HL-60 (cell line): ENCODE measurements at regions not wholly inside any gene's neighbourhood (a gene's known extent, or its start where the extent isn't known, plus 50 kb on each side); places are given as distances from the start of the nearest gene placed in this dataset.
"Not testable (repeated sequence)": the region's sequence is repeated elsewhere in the genome, so short reads cannot be mapped to it uniquely, and the experiment has no call there.

Source experiments
- DNase-seq, 2 experiments: peaks; one replicate each; pipeline ENCODE4 v3.0.0-alpha.2; 2010 to 2020; ENCODE audit warnings: low read depth in 1 of 2, low spot score in 1 of 2
- H3K27ac ChIP-seq: fragments of 250-450 bp; sonication (Bioruptor Pico); replicated peaks from 2 replicates; pipeline ENCODE4 v1.5.1; 2020; ENCODE audit warnings: mild to moderate bottlenecking, moderate library complexity
- H3K27me3 ChIP-seq: fragments of 250-450 bp; sonication (Bioruptor Pico); 2 replicates; pipeline ENCODE4 v1.5.1; 2021; ENCODE audit warnings: mild to moderate bottlenecking, moderate library complexity; ENCODE audit not compliant: insufficient read depth, poor library complexity, severe bottlenecking
- H3K4me3 ChIP-seq: replicated peaks from 2 replicates; pipeline ENCODE4 v1.5.1; 2011; ENCODE audit warnings: mild to moderate bottlenecking, control low read depth, low read length; ENCODE audit not compliant: insufficient read depth
- GABPA ChIP-seq: IDR thresholded peaks from 2 replicates; pipeline ENCODE4 v1.6.1; 2012; ENCODE audit warnings: low read depth
- POLR2AphosphoS5 ChIP-seq: IDR thresholded peaks from 2 replicates; pipeline ENCODE4 v1.6.1; 2012; ENCODE audit warnings: low read depth
- REST ChIP-seq: IDR thresholded peaks from 2 replicates; pipeline ENCODE4 v1.6.1; 2012; ENCODE audit warnings: low read depth; ENCODE audit not compliant: insufficient replicate concordance
- SPI1 ChIP-seq: IDR thresholded peaks from 2 replicates; pipeline ENCODE4 v1.6.1; 2012; ENCODE audit warnings: low read depth, mild to moderate bottlenecking, borderline replicate concordance
- TF ChIP-seq, protein P1 (sequence below): IDR thresholded peaks from one replicate; pipeline ENCODE4 v1.5.1; 2011; ENCODE audit warnings: low read length, control low read depth, inconsistent platforms; ENCODE audit not compliant: insufficient read depth

- Histone ChIP-seq H3K27ac (no peak overlapping the region), H3K4me3 (no peak overlapping the region), H3K27me3 (peaks cover 3% of the 10 kb centered on the region)
- DNase-seq = no peak
- TF ChIP-seq, protein P1, sequence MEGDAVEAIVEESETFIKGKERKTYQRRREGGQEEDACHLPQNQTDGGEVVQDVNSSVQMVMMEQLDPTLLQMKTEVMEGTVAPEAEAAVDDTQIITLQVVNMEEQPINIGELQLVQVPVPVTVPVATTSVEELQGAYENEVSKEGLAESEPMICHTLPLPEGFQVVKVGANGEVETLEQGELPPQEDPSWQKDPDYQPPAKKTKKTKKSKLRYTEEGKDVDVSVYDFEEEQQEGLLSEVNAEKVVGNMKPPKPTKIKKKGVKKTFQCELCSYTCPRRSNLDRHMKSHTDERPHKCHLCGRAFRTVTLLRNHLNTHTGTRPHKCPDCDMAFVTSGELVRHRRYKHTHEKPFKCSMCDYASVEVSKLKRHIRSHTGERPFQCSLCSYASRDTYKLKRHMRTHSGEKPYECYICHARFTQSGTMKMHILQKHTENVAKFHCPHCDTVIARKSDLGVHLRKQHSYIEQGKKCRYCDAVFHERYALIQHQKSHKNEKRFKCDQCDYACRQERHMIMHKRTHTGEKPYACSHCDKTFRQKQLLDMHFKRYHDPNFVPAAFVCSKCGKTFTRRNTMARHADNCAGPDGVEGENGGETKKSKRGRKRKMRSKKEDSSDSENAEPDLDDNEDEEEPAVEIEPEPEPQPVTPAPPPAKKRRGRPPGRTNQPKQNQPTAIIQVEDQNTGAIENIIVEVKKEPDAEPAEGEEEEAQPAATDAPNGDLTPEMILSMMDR = no peak
- TF ChIP-seq REST (no peak), SPI1 (no peak), POLR2AphosphoS5 (no peak), GABPA (no peak)
Observed at GRCh38 chr6:125647391-125647790, 102.0 kb upstream of the HEY2 start.

GRCh38 chr6:125653752-125654151 is 95.7 kb upstream of the HEY2 start:
- DNase-seq, H3K27ac ChIP-seq, H3K27me3 ChIP-seq, H3K4me3 ChIP-seq: not testable (repeated sequence)

- no peak for DNase-seq
- H3K4me3 ChIP-seq = no peak overlapping the region
- TF ChIP-seq, protein P1 = no peak
- TF ChIP-seq GABPA = no peak
- TF ChIP-seq POLR2AphosphoS5 = no peak
- no peak for TF ChIP-seq REST
- TF ChIP-seq SPI1 = no peak
- peaks cover 9% of the 10 kb centered on the region for H3K27me3 ChIP-seq
- H3K27ac ChIP-seq = no peak overlapping the region
Observed at GRCh38 chr6:125655511-125655910, 93.9 kb upstream of the HEY2 start.

DNA sequence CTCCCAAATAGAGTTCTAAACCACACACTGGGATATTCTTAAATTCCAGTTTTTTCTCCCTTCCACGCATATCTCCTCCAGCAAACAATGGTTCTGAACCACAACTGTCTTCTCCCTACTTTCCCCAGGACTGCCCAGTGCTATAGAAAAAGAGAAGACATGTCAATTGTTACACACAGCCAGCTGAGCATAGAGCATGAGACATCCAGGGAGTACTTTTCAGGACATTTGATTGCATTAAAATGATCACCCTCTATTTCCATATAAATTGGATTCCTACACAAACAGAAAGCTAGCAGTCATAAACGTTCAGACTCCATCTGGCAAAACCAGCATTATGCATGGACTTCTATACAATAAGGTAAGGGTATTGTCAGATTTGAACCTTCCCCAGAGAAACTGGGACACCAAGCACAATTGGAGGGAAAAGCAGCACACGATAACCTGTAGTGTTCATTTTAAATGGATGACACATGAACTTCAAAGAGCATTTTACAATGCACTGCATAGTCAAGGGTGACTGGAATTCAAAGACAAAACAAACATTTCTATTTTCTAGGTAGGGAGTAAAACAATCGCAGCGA is 93.1 kb upstream of the HEY2 start:
- no peak overlapping the region for H3K4me3 ChIP-seq
- no peak overlapping the region for H3K27ac ChIP-seq
- TF ChIP-seq GABPA = no peak
- TF ChIP-seq, protein P1 = no peak
- TF ChIP-seq SPI1 = no peak
- TF ChIP-seq REST = no peak
- TF ChIP-seq POLR2AphosphoS5 = no peak
- no peak for DNase-seq
- H3K27me3 ChIP-seq = peaks cover 6% of the 10 kb centered on the region
